ENCODE measurements at regions not wholly inside any gene's neighbourhood (a gene's known extent, or its start where the extent isn't known, plus 50 kb on each side); places are given as distances from the start of the nearest gene placed in this dataset.

- no peak for TF ChIP-seq CTCF (IDR thresholded peaks at IDR 0.05; ENCODE audit: low read length)
- no peak for TF ChIP-seq EZH2phosphoT487 (IDR thresholded peaks at IDR 0.05; ENCODE audit: low read length)
- TF ChIP-seq EZH2 (optimal IDR thresholded peaks at IDR 0.05; ENCODE audit: low read depth, low read length) = no peak
These were observed 54.8 kb downstream of the ZBTB38 start for GRCh38 chr3:141422961-141423582.
